Suprapubic skin (tissue), 4 donors: ENCODE measurements at regions not wholly inside any gene's neighbourhood (a gene's known extent, or its start where the extent isn't known, plus 50 kb on each side); places are given as distances from the start of the nearest gene placed in this dataset.
A peak's percentile ranks its signal among the peaks of the same experiment; 100 is the strongest.

Experiments used
- DNase-seq, 2 donors: peaks; one replicate each; pipeline ENCODE4 v3.0.0-alpha.2; 2019; ENCODE audit warnings: low spot score in 2 of 2
- H3K27ac ChIP-seq: fragments of 200-600 bp; sonication (generic); one replicate; pipeline ENCODE4 v1.5.1; 2019
- H3K27me3 ChIP-seq: fragments of 200-600 bp; sonication (generic); one replicate; pipeline ENCODE4 v1.5.1; 2019
- H3K36me3 ChIP-seq: fragments of 200-600 bp; sonication (generic); one replicate; pipeline ENCODE4 v1.5.1; 2019
- H3K4me1 ChIP-seq: fragments of 200-600 bp; sonication (generic); one replicate; pipeline ENCODE4 v1.5.1; 2019
- H3K4me3 ChIP-seq: fragments of 200-600 bp; sonication (generic); one replicate; pipeline ENCODE4 v1.5.1; 2019; ENCODE audit warnings: mild to moderate bottlenecking
- H3K9me3 ChIP-seq: fragments of 200-600 bp; sonication (generic); one replicate; pipeline ENCODE4 v1.5.1; 2019
- EP300 ChIP-seq: sonication (generic); formaldehyde crosslinking; IDR thresholded peaks from one replicate; pipeline ENCODE4 v1.6.1; 2017; ENCODE audit warnings: antibody characterized with exemption
- POLR2A ChIP-seq, 2 donors: fragments of 450-650 bp; IDR thresholded peaks; one replicate each; pipeline ENCODE4 v1.6.1; 2017; ENCODE audit warnings: antibody characterized with exemption in 2 of 2, mild to moderate bottlenecking in 2 of 2, moderate library complexity in 2 of 2
- POLR2AphosphoS5 ChIP-seq, 3 donors: sonication (generic); formaldehyde crosslinking; IDR thresholded peaks; one replicate each; pipeline ENCODE4 v1.6.1; 2017; ENCODE audit warnings: antibody characterized with exemption in 3 of 3
- WGBS: methylation state at CpG from one replicate; pipeline ENCODE4 v1.1.5; 2018; 5-methylcytosine and 5-hydroxymethylcytosine counted together
- TF ChIP-seq, protein P1 (sequence below), 2 donors: fragments of 200-600 bp in 1 of 2; fragments of 450-650 bp in 1 of 2; sonication (generic) in 1 of 2; IDR thresholded peaks; one replicate each; pipeline ENCODE4 v1.5.1; 2016 to 2019; ENCODE audit warnings: antibody characterized with exemption in 2 of 2, mild to moderate bottlenecking in 1 of 2, moderate library complexity in 1 of 2

GRCh38 chr6:28648878-28649375, 123.2 kb downstream of the GPX5 start:
- H3K27ac ChIP-seq = no peak overlapping the region
- H3K4me1 ChIP-seq = peaks cover 6% of the 10 kb centered on the region
- H3K27me3 ChIP-seq = peaks cover 45% of the 10 kb centered on the region
- no peak for DNase-seq
- no peaks in the 10 kb centered on the region for H3K36me3 ChIP-seq
- WGBS = 9% methylated on average over 10 of the region's 10 CpGs
- peak overlapping the region; percentile 39 for H3K4me3 ChIP-seq
- TF ChIP-seq EP300 (no peak), POLR2A (IDR thresholded peaks at IDR 0.05) (no peak), POLR2AphosphoS5 (IDR thresholded peaks at IDR 0.05) (no peak)
- TF ChIP-seq, protein P1, sequence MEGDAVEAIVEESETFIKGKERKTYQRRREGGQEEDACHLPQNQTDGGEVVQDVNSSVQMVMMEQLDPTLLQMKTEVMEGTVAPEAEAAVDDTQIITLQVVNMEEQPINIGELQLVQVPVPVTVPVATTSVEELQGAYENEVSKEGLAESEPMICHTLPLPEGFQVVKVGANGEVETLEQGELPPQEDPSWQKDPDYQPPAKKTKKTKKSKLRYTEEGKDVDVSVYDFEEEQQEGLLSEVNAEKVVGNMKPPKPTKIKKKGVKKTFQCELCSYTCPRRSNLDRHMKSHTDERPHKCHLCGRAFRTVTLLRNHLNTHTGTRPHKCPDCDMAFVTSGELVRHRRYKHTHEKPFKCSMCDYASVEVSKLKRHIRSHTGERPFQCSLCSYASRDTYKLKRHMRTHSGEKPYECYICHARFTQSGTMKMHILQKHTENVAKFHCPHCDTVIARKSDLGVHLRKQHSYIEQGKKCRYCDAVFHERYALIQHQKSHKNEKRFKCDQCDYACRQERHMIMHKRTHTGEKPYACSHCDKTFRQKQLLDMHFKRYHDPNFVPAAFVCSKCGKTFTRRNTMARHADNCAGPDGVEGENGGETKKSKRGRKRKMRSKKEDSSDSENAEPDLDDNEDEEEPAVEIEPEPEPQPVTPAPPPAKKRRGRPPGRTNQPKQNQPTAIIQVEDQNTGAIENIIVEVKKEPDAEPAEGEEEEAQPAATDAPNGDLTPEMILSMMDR (IDR thresholded peaks at IDR 0.05) = no peak
- H3K9me3 ChIP-seq = no peaks in the 10 kb centered on the region

GRCh38 chr6:28651161-28651560, 125.5 kb downstream of the GPX5 start:
- Histone ChIP-seq H3K27ac (no peak overlapping the region), H3K27me3 (peaks cover 52% of the 10 kb centered on the region), H3K9me3 (no peaks in the 10 kb centered on the region), H3K36me3 (no peaks in the 10 kb centered on the region), H3K4me3 (no peak overlapping the region), H3K4me1 (peaks cover 6% of the 10 kb centered on the region)
- DNase-seq = no peak
- TF ChIP-seq POLR2AphosphoS5 (IDR thresholded peaks at IDR 0.05) = no peak
- no peak for TF ChIP-seq EP300
- no peak for TF ChIP-seq POLR2A (IDR thresholded peaks at IDR 0.05)
- 93% methylated on average over 6 of the region's 6 CpGs for WGBS

DNA sequence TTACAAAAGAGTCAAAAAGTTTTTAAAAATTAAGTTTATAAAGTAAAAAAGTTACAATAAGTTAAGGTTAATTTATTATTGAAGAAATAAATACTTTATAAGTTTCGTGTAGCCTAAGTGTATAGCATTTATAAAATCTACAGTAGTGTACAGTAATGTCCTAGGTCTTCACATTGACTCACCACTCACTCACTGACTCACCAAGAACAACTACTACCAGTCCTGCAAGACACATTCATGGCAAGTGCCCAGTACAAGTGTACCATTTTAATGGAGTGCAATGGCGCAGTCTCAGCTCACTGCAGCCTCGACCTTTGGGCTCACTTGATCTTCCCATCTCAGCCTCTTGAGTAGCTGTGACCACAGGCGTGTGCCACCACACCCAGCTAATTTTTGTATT, 128.2 kb downstream of the GPX5 start:
- DNase-seq = no peak
- TF ChIP-seq POLR2AphosphoS5 (IDR thresholded peaks at IDR 0.05) (no peak), POLR2A (IDR thresholded peaks at IDR 0.05) (no peak), EP300 (no peak)
- TF ChIP-seq, protein P1 (IDR thresholded peaks at IDR 0.05) = no peak
- Histone ChIP-seq H3K4me1 (peaks cover 14% of the 10 kb centered on the region), H3K4me3 (no peak overlapping the region), H3K27ac (no peak overlapping the region), H3K36me3 (no peaks in the 10 kb centered on the region), H3K27me3 (peaks cover 66% of the 10 kb centered on the region), H3K9me3 (no peaks in the 10 kb centered on the region)
- WGBS = 94% methylated on average over 4 of the region's 4 CpGs

- no peak for DNase-seq
- peaks cover 15% of the 10 kb centered on the region for H3K4me1 ChIP-seq
- H3K4me3 ChIP-seq = no peak overlapping the region
- H3K9me3 ChIP-seq = no peaks in the 10 kb centered on the region
- H3K27me3 ChIP-seq = peaks cover 67% of the 10 kb centered on the region
- H3K27ac ChIP-seq = no peak overlapping the region
- H3K36me3 ChIP-seq = no peaks in the 10 kb centered on the region
- WGBS = 87% methylated on average over 5 of the region's 5 CpGs
- TF ChIP-seq, protein P1 (IDR thresholded peaks at IDR 0.05) = no peak
- no peak for TF ChIP-seq POLR2AphosphoS5 (IDR thresholded peaks at IDR 0.05)
- TF ChIP-seq POLR2A (IDR thresholded peaks at IDR 0.05) = no peak
- TF ChIP-seq EP300 = no peak
Measured at GRCh38 chr6:28655164-28655563, 129.5 kb downstream of the GPX5 start.

GRCh38 chr6:28656715-28657114, 131.0 kb downstream of the GPX5 start:
- H3K36me3 ChIP-seq = no peaks in the 10 kb centered on the region
- H3K27ac ChIP-seq = no peak overlapping the region
- peaks cover 58% of the 10 kb centered on the region for H3K27me3 ChIP-seq
- no peak for DNase-seq
- peaks cover 15% of the 10 kb centered on the region for H3K4me1 ChIP-seq
- TF ChIP-seq, protein P1 (IDR thresholded peaks at IDR 0.05) = no peak
- TF ChIP-seq POLR2A (IDR thresholded peaks at IDR 0.05) (no peak), POLR2AphosphoS5 (IDR thresholded peaks at IDR 0.05) (no peak), EP300 (no peak)
- no peak overlapping the region for H3K4me3 ChIP-seq
- H3K9me3 ChIP-seq = no peaks in the 10 kb centered on the region
- WGBS = 31% methylated on average over 3 of the region's 3 CpGs

- H3K4me3 ChIP-seq = peak overlapping the region; percentile 34
- TF ChIP-seq EP300 = no peak
- no peak for TF ChIP-seq POLR2A (IDR thresholded peaks at IDR 0.05)
- TF ChIP-seq POLR2AphosphoS5 (IDR thresholded peaks at IDR 0.05) = no peak
- TF ChIP-seq, protein P1 (IDR thresholded peaks at IDR 0.05) = no peak
- H3K27me3 ChIP-seq = peaks cover 53% of the 10 kb centered on the region
- H3K9me3 ChIP-seq = no peaks in the 10 kb centered on the region
- DNase-seq = no peak
- WGBS = 7% methylated on average over 10 of the region's 10 CpGs
- H3K36me3 ChIP-seq = no peaks in the 10 kb centered on the region
- no peak overlapping the region for H3K27ac ChIP-seq
- peaks cover 15% of the 10 kb centered on the region for H3K4me1 ChIP-seq
Measured at GRCh38 chr6:28657381-28657768, 131.7 kb downstream of the GPX5 start.
